Gastrocnemius medialis (tissue), 4 donors: ENCODE measurements at regions not wholly inside any gene's neighbourhood (a gene's known extent, or its start where the extent isn't known, plus 50 kb on each side); places are given as distances from the start of the nearest gene placed in this dataset.
A peak's percentile ranks its signal among the peaks of the same experiment; 100 is the strongest.

Experiments used
- ATAC-seq, 2 donors: fragments of 150-250 bp; one replicate each; pipeline ENCODE4 v1.9.1; 2016
- DNase-seq, 2 donors: peaks; one replicate each; pipeline ENCODE4 v3.0.0-alpha.2; 2019
- H3K27ac ChIP-seq, 4 donors: fragments of 200-600 bp; sonication (generic); 1 replicate in 1 of 4; 2 replicates in 3 of 4; pipeline ENCODE4 v1.5.1; 2016 to 2018; ENCODE audit warnings: mild to moderate bottlenecking in 2 of 4, moderate library complexity in 1 of 4
- H3K27me3 ChIP-seq, 3 donors: fragments of 200-600 bp; sonication (generic) in 2 of 3; 1 replicate in 1 of 3; 2 replicates in 2 of 3; pipeline versions ENCODE4 v1.5.1 to v1.6.0; 2016 to 2019; ENCODE audit warnings: mild to moderate bottlenecking in 1 of 3, moderate library complexity in 1 of 3
- H3K36me3 ChIP-seq, 2 donors: fragments of 200-600 bp; sonication (generic) in 1 of 2; one replicate each; pipeline ENCODE4 v1.5.1; 2017 to 2018
- H3K4me1 ChIP-seq, 2 donors: fragments of 200-600 bp; sonication (generic) in 1 of 2; one replicate each; pipeline ENCODE4 v1.5.1; 2016 to 2017; ENCODE audit warnings: mild to moderate bottlenecking in 2 of 2
- H3K4me3 ChIP-seq, 4 donors: fragments of 200-600 bp; sonication (generic) in 3 of 4; 1 replicate in 1 of 4; 2 replicates in 3 of 4; pipeline ENCODE4 v1.5.1; 2016 to 2019; ENCODE audit warnings: mild to moderate bottlenecking in 2 of 4
- H3K9me3 ChIP-seq, 3 donors: fragments of 200-600 bp; sonication (generic) in 2 of 3; 1 replicate in 1 of 3; 2 replicates in 2 of 3; pipeline ENCODE4 v1.5.1; 2016 to 2019
- POLR2A ChIP-seq, 2 donors: fragments of 450-650 bp; IDR thresholded peaks; one replicate each; pipeline ENCODE4 v1.6.1; 2017; ENCODE audit warnings: antibody characterized with exemption in 2 of 2, mild to moderate bottlenecking in 2 of 2, moderate library complexity in 2 of 2
- in situ Hi-C, 4 donors: fragments of 200-750 bp; cut with MboI; loops; one replicate each; pipeline versions ENCODE4 v1.15.0 to v1.8.0; 2017; ENCODE audit warnings: low sequenced_read_pairs in 4 of 4
- intact Hi-C: fragments of 100-400 bp; cut with DNase I; formaldehyde crosslinking; loops from one replicate; pipeline ENCODE4 v1.15.1; 2023; ENCODE audit warnings: low total_unique reads
- TF ChIP-seq, protein P1 (sequence below), 5 experiments: fragments of 450-650 bp in 3 of 5; fragments of 200-600 bp in 2 of 5; sonication (generic) in 2 of 5; IDR thresholded peaks in 4 of 5; conservative IDR thresholded peaks in 1 of 5; 1 replicate in 4 of 5; 2 replicates in 1 of 5; pipeline ENCODE4 v1.5.1; 2016 to 2019; ENCODE audit warnings: antibody characterized with exemption in 5 of 5, mild to moderate bottlenecking in 3 of 5, moderate library complexity in 3 of 5

DNA sequence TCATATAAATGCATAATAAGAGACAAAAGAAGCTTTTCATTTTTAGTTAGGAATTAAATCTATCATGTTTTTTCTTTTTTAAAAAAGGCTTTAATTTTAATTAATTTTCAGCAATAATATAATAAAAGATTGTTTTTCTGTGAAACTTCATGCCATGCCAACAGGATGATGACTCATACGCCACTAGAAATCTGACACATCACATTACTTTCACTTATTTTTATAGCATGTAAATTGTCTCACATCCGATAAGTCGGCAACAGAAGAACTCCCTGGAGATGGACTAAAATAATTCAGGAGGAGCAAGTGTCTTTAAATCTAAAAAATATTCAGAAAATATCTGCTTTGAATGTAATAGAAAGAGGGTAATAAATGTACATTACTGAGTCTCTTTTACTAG lies 1024.2 kb upstream of the ACVR2A start:
- DNase-seq (no peak), ATAC-seq (no peak)
- no peak for TF ChIP-seq POLR2A (IDR thresholded peaks at IDR 0.05)
- TF ChIP-seq, protein P1, sequence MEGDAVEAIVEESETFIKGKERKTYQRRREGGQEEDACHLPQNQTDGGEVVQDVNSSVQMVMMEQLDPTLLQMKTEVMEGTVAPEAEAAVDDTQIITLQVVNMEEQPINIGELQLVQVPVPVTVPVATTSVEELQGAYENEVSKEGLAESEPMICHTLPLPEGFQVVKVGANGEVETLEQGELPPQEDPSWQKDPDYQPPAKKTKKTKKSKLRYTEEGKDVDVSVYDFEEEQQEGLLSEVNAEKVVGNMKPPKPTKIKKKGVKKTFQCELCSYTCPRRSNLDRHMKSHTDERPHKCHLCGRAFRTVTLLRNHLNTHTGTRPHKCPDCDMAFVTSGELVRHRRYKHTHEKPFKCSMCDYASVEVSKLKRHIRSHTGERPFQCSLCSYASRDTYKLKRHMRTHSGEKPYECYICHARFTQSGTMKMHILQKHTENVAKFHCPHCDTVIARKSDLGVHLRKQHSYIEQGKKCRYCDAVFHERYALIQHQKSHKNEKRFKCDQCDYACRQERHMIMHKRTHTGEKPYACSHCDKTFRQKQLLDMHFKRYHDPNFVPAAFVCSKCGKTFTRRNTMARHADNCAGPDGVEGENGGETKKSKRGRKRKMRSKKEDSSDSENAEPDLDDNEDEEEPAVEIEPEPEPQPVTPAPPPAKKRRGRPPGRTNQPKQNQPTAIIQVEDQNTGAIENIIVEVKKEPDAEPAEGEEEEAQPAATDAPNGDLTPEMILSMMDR (IDR thresholded peaks at IDR 0.05 in 4 of 5, conservative IDR thresholded peaks at IDR 0.05 in 1 of 5): no peak
- intact Hi-C loops: no loop called here
- Histone ChIP-seq H3K9me3 (no peaks in the 10 kb centered on the region), H3K36me3 (no peaks in the 10 kb centered on the region), H3K27ac (no peak overlapping the region), H3K4me3 (no peak overlapping the region), H3K4me1 (peaks cover 0 to 8% of the 10 kb centered on the region in 2 donors), H3K27me3 (no peaks in the 10 kb centered on the region)
- in situ Hi-C loops: no loop called here

DNA sequence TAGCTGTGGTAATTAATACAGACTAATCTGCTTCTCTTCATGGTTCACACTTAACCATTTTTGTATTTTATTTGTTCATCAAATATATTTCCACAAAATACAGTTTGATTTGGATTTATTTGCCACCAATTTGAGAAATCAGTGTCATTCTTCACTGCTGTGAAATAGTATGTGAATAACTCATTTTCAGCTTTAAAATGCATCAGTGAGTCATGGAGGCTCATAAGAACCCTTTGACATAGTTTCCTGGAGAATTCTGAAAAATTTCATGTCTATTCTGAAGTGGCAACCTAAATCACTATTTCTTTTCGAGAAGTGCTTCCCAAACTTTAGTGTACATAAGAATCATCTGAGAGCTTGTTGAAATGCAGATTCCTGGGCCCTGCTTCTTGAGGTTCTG lies 1026.7 kb upstream of the ACVR2A start:
- Histone ChIP-seq H3K4me3 (no peak overlapping the region), H3K4me1 (peaks cover 0 to 8% of the 10 kb centered on the region in 2 donors), H3K9me3 (no peaks in the 10 kb centered on the region), H3K27me3 (no peaks in the 10 kb centered on the region), H3K36me3 (no peaks in the 10 kb centered on the region), H3K27ac (no peak overlapping the region)
- ATAC-seq (no peak), DNase-seq (no peak)
- intact Hi-C loops (no loop called here), in situ Hi-C loops (no loop called here)
- TF ChIP-seq, protein P1 (IDR thresholded peaks at IDR 0.05 in 4 of 5, conservative IDR thresholded peaks at IDR 0.05 in 1 of 5): no peak
- TF ChIP-seq POLR2A (IDR thresholded peaks at IDR 0.05): no peak

DNA sequence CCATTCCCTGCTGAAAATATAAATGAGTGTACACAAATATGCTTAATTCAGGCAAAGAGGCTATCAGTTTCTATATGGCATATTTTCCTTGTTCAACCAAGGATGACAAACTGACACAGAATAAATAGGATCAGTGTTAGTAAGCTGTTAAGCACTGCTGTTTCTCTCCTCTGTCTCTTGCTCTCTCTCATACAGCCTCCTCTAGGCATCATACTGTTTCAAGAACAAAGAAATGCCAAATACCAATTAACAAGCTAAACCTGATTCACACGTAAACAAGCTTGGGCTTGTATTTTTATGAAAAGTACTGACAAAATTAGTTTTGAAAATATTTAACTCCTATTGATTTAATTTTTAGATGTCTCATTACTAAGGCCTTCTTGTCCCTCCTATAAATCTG lies 1027.2 kb upstream of the ACVR2A start:
- Histone ChIP-seq H3K27me3 (no peaks in the 10 kb centered on the region), H3K36me3 (no peaks in the 10 kb centered on the region), H3K9me3 (no peaks in the 10 kb centered on the region), H3K27ac (no peak overlapping the region), H3K4me1 (peaks cover 0 to 8% of the 10 kb centered on the region in 2 donors), H3K4me3 (no peak overlapping the region)
- ATAC-seq (no peak), DNase-seq (no peak)
- TF ChIP-seq POLR2A (IDR thresholded peaks at IDR 0.05): no peak
- TF ChIP-seq, protein P1 (IDR thresholded peaks at IDR 0.05 in 4 of 5, conservative IDR thresholded peaks at IDR 0.05 in 1 of 5): no peak
- in situ Hi-C loops (no loop called here), intact Hi-C loops (no loop called here)

DNA sequence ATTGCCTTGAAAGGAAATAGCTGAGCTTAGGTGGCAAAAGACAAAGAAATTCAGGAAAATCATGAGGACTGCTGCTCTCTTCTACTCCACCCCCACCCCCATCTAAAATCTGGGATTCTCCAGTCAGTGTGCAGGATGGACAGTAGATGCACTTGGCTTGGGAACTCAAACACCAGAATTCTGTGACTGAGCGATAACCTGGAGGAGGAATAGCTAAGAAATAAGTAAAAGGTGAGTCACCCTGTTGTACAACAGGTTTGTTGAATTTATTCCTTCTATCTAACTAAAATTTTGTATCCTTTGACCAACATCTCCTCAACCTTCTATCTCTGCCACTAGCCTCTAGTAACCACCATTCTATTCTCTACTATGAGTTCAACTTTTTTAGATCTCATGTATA lies 1029.9 kb upstream of the ACVR2A start:
- no peaks in the 10 kb centered on the region for H3K27me3 ChIP-seq
- H3K4me3 ChIP-seq: no peak overlapping the region
- intact Hi-C loops (no loop called here), in situ Hi-C loops (no loop called here)
- ATAC-seq: no peak
- no peak overlapping the region for H3K27ac ChIP-seq
- no peak for TF ChIP-seq POLR2A (IDR thresholded peaks at IDR 0.05)
- TF ChIP-seq, protein P1 (IDR thresholded peaks at IDR 0.05 in 4 of 5, conservative IDR thresholded peaks at IDR 0.05 in 1 of 5): no peak
- H3K36me3 ChIP-seq: no peaks in the 10 kb centered on the region
- no peak for DNase-seq
- no peaks in the 10 kb centered on the region for H3K4me1 ChIP-seq
- no peaks in the 10 kb centered on the region for H3K9me3 ChIP-seq

DNA sequence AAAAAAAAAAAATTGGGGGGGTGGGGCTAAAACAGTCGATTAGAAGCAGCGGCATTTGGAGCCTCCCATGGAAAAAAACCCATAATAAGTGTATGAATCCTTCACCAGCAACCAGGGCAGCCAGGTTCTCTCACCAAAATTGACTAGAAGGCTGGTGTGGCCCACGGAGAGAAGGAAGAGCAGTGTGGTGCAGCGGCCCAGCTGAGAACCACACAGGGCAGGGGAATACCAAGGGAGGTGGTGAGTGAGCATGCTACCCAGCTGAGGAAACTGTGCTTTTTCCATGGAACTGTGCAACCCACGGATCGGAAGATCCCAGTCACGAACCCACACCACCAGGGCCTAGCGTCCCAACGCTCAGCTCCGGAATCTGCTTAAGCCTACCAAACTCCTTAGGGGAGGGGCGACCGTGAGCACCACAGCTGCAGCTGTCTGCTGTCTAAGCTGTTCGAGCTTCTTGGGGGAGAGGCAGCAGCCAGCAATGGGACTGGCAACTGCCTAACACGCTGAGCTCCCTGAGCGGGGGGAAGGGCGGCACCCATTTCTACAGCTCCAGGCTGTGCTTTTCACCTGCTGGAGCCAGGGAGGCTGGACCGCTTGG lies 1037.2 kb upstream of the ACVR2A start:
- in situ Hi-C loops: no loop called here
- no peak for DNase-seq
- intact Hi-C loops: no loop called here
- no peak for TF ChIP-seq POLR2A (IDR thresholded peaks at IDR 0.05)
- TF ChIP-seq, protein P1 (IDR thresholded peaks at IDR 0.05 in 4 of 5, conservative IDR thresholded peaks at IDR 0.05 in 1 of 5): no peak
- Histone ChIP-seq H3K4me1 (peaks cover 0 to 5% of the 10 kb centered on the region in 2 donors), H3K9me3 (no peaks in the 10 kb centered on the region), H3K36me3 (no peaks in the 10 kb centered on the region), H3K27me3 (no peaks in the 10 kb centered on the region), H3K27ac (no peak overlapping the region), H3K4me3 (peak overlapping the region in 1 of 4 donors; percentile 21)
- ATAC-seq: no peak
